ENCODE measurements at regions not wholly inside any gene's neighbourhood (a gene's known extent, or its start where the extent isn't known, plus 50 kb on each side); places are given as distances from the start of the nearest gene placed in this dataset.
A peak's percentile ranks its signal among the peaks of the same experiment; 100 is the strongest.
"Not testable (repeated sequence)": the region's sequence is repeated elsewhere in the genome, so short reads cannot be mapped to it uniquely, and the experiment has no call there.

GRCh38 chr5:44756097-44756496, 52.6 kb upstream of the MRPS30 start:
- not testable (repeated sequence) for H3K4me3 ChIP-seq (ENCODE audit: low read depth, low read length); H3K27me3 ChIP-seq (ENCODE audit: control insufficient read depth, insufficient read depth, low read length); H3K27ac ChIP-seq (ENCODE audit: low read depth, low read length); H3K36me3 ChIP-seq (ENCODE audit: control insufficient read depth, insufficient read depth, low read length); H3K9ac ChIP-seq (ENCODE audit: low read length); H3K9me3 ChIP-seq (ENCODE audit: control insufficient read depth, insufficient read depth, low read depth, low read length); H3K4me1 ChIP-seq (ENCODE audit: control insufficient read depth, insufficient read depth, low read length)

DNA sequence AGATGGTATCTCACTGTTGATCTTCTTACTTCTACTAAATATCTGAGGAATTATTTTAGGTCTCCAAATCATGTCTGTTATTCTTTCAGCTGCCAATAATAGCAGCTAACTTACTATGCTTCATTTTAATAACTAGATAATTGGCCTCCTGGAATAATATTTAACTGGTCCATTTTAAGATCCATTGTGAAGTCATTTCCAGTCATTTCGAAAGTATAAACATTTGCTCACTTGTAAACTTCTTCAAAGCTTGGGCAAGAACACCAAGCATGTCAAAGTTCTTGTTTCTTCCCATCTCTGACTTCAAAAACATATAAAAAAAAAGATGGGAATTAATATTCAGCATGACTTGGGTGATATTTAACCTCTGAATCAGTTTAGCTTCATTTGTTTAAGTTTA, 61.4 kb upstream of the MRPS30 start:
- no peak overlapping the region for H3K4me3 ChIP-seq (ENCODE audit: low read depth, low read length)
- H3K27ac ChIP-seq (ENCODE audit: low read depth, low read length) = no peak overlapping the region
- H3K4me1 ChIP-seq (ENCODE audit: control insufficient read depth, insufficient read depth, low read length) = no peaks in the 10 kb centered on the region
- H3K9ac ChIP-seq (ENCODE audit: low read length) = no peak overlapping the region
- H3K27me3 ChIP-seq (ENCODE audit: control insufficient read depth, insufficient read depth, low read length) = no peaks in the 10 kb centered on the region
- H3K36me3 ChIP-seq (ENCODE audit: control insufficient read depth, insufficient read depth, low read length) = no peaks in the 10 kb centered on the region
- 0 out of 2 replicates have a peak, but pooled peaks cover under 1% of the 10 kb centered on the region for H3K9me3 ChIP-seq (ENCODE audit: control insufficient read depth, insufficient read depth, low read depth, low read length)

DNA sequence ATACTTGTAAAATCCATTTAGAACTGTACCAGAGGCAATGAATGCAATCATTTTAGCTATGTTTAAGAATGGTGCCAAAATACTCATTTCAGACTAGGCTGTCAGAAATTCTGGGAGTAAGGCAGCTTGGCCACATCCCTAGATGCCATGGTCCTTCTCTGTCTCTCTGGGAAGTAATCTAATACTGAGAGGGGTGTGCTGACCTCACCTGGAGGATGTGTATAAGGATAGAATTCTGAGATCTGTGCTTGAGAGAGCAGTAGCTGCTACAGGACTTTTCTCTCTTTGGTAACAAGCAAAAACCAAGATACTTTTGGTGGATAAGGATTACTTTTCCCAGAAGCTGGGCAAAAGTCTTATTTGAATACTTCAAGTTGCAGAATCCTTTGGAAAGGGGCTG, 68.1 kb upstream of the MRPS30 start:
- Histone ChIP-seq H3K27ac (ENCODE audit: low read depth, low read length) (no peak overlapping the region), H3K9me3 (ENCODE audit: control insufficient read depth, insufficient read depth, low read depth, low read length) (no peaks in the 10 kb centered on the region), H3K9ac (ENCODE audit: low read length) (no peak overlapping the region), H3K36me3 (ENCODE audit: control insufficient read depth, insufficient read depth, low read length) (no peaks in the 10 kb centered on the region), H3K4me1 (ENCODE audit: control insufficient read depth, insufficient read depth, low read length) (no peaks in the 10 kb centered on the region), H3K27me3 (ENCODE audit: control insufficient read depth, insufficient read depth, low read length) (no peaks in the 10 kb centered on the region), H3K4me3 (ENCODE audit: low read depth, low read length) (no peak overlapping the region)

DNA sequence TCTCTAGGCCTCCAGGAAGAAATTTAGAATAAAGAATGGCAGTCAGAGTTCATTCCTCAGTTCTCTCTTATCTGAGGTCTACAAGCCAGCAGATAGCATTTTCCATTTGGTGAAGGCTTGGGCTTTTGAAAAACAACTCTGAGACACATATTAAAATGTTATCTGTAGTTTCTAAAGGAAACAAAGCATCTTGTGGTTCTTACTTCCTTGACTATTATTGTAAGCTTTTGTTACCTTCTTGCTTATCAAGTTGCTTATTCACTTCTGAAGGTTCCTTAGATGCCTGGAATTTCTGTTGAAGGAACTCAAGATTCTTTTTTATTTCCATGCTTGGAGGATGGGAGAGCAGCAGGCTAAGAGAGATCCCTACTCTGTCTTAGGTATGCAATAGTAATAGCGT, 79.2 kb upstream of the MRPS30 start:
- peaks cover 19% of the 10 kb centered on the region for H3K4me1 ChIP-seq (ENCODE audit: control insufficient read depth, insufficient read depth, low read length)
- no peaks in the 10 kb centered on the region for H3K36me3 ChIP-seq (ENCODE audit: control insufficient read depth, insufficient read depth, low read length)
- H3K27me3 ChIP-seq (ENCODE audit: control insufficient read depth, insufficient read depth, low read length) = no peaks in the 10 kb centered on the region
- H3K27ac ChIP-seq (ENCODE audit: low read depth, low read length) = peak overlapping the region; percentile 73; the same call in 1 of the 2 replicates
- H3K4me3 ChIP-seq (ENCODE audit: low read depth, low read length) = no peak overlapping the region
- H3K9ac ChIP-seq (ENCODE audit: low read length) = peak overlapping the region; percentile 34
- peaks cover 5% of the 10 kb centered on the region; the same call in 1 of the 2 replicates for H3K9me3 ChIP-seq (ENCODE audit: control insufficient read depth, insufficient read depth, low read depth, low read length)

- H3K36me3 ChIP-seq (ENCODE audit: control insufficient read depth, insufficient read depth, low read length) = no peaks in the 10 kb centered on the region
- no peak overlapping the region for H3K4me3 ChIP-seq (ENCODE audit: low read depth, low read length)
- H3K27me3 ChIP-seq (ENCODE audit: control insufficient read depth, insufficient read depth, low read length) = no peaks in the 10 kb centered on the region
- peaks cover 19% of the 10 kb centered on the region for H3K4me1 ChIP-seq (ENCODE audit: control insufficient read depth, insufficient read depth, low read length)
- no peaks in the 10 kb centered on the region for H3K9me3 ChIP-seq (ENCODE audit: control insufficient read depth, insufficient read depth, low read depth, low read length)
- H3K27ac ChIP-seq (ENCODE audit: low read depth, low read length) = peak overlapping the region; percentile 20; the same call in 1 of the 2 replicates
- H3K9ac ChIP-seq (ENCODE audit: low read length) = no peak overlapping the region
These were observed 81.6 kb upstream of the MRPS30 start for GRCh38 chr5:44727100-44727499.

DNA sequence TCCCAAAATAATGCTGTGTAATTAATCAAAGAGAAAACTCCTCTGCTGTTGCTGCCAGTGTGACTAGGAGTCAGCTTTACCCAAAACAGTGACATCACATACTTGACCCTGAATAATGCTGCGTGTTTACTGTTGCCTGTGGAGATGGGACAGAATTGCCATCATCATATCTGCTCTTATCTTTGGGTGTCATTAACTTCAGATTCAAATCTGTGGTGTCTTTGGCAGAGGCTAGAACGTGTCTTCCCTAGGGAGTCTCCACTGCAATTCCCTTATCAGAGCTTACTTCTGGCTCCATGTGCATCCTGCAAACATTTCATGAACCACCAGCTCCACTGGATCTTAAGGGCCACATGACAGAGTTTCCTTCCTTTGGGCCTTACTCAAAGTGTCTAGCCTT, 88.9 kb upstream of the MRPS30 start:
- Histone ChIP-seq H3K27ac (ENCODE audit: low read depth, low read length) (no peak overlapping the region), H3K4me1 (ENCODE audit: control insufficient read depth, insufficient read depth, low read length) (no peaks in the 10 kb centered on the region), H3K27me3 (ENCODE audit: control insufficient read depth, insufficient read depth, low read length) (no peaks in the 10 kb centered on the region), H3K4me3 (ENCODE audit: low read depth, low read length) (no peak overlapping the region), H3K9me3 (ENCODE audit: control insufficient read depth, insufficient read depth, low read depth, low read length) (no peaks in the 10 kb centered on the region), H3K36me3 (ENCODE audit: control insufficient read depth, insufficient read depth, low read length) (no peaks in the 10 kb centered on the region), H3K9ac (ENCODE audit: low read length) (no peak overlapping the region)

DNA sequence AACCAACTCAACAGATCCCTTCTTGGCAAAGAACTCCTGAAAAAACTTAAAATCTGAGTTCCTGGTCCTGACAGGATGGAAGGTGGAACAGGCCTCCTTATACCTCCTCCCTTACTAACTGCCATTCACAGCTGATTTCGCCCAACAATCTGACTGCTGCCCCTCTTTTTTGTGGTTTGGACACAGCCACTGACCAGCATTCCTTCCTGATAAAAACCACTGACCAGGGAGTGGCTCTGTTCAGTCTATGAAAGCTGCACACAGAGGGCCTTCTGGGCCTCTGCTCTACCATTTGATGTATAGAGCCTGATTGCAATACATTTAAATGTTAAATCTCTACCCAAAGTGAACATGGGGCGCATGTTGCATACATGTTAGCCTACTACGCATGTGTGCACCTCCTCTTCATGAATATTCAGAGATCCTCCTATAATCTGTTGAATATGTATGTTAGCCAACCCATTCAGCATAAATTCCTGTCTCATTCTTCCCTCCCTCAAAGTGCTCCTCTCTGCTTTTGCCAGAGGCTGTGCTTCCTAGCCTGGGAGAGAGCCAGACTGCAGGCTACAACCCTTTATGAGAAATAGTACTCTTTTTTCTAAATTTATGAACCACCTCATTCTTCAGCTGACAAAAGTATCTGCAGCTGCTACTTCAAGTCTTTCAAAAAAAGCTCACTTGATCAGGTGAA, 93.7 kb upstream of the MRPS30 start:
- Histone ChIP-seq H3K4me1 (ENCODE audit: control insufficient read depth, insufficient read depth, low read length) (no peaks in the 10 kb centered on the region), H3K9me3 (ENCODE audit: control insufficient read depth, insufficient read depth, low read depth, low read length) (no peaks in the 10 kb centered on the region), H3K9ac (ENCODE audit: low read length) (no peak overlapping the region), H3K4me3 (ENCODE audit: low read depth, low read length) (no peak overlapping the region), H3K27ac (ENCODE audit: low read depth, low read length) (no peak overlapping the region), H3K27me3 (ENCODE audit: control insufficient read depth, insufficient read depth, low read length) (no peaks in the 10 kb centered on the region), H3K36me3 (ENCODE audit: control insufficient read depth, insufficient read depth, low read length) (no peaks in the 10 kb centered on the region)

DNA sequence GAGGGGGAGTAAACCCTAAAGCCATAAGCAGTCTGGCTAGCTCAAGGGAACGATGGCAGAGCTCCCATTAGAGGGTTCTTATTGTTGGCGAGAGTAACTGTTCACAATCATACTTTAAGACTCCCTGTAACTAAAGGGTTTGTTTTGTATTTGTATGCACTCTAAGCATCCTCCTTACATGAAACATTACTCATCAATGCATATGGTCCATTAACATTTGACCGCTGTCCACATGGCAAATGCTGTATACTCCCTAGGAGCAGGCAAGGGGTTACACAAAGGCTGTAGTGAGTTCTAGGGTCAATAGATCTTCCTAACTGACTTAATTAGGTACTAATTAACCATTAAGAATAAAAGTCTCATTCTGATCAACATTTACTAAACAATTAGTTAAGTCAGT, 95.3 kb upstream of the MRPS30 start:
- Histone ChIP-seq H3K4me1 (ENCODE audit: control insufficient read depth, insufficient read depth, low read length) (no peaks in the 10 kb centered on the region), H3K9me3 (ENCODE audit: control insufficient read depth, insufficient read depth, low read depth, low read length) (no peaks in the 10 kb centered on the region), H3K36me3 (ENCODE audit: control insufficient read depth, insufficient read depth, low read length) (no peaks in the 10 kb centered on the region), H3K27ac (ENCODE audit: low read depth, low read length) (no peak overlapping the region), H3K27me3 (ENCODE audit: control insufficient read depth, insufficient read depth, low read length) (no peaks in the 10 kb centered on the region), H3K9ac (ENCODE audit: low read length) (no peak overlapping the region), H3K4me3 (ENCODE audit: low read depth, low read length) (no peak overlapping the region)

- Histone ChIP-seq H3K27me3 (ENCODE audit: control insufficient read depth, insufficient read depth, low read length) (no peaks in the 10 kb centered on the region), H3K9ac (ENCODE audit: low read length) (no peak overlapping the region), H3K36me3 (ENCODE audit: control insufficient read depth, insufficient read depth, low read length) (no peaks in the 10 kb centered on the region), H3K4me3 (ENCODE audit: low read depth, low read length) (no peak overlapping the region), H3K4me1 (ENCODE audit: control insufficient read depth, insufficient read depth, low read length) (no peaks in the 10 kb centered on the region), H3K9me3 (ENCODE audit: control insufficient read depth, insufficient read depth, low read depth, low read length) (peaks cover 2% of the 10 kb centered on the region; the same call in 1 of the 2 replicates), H3K27ac (ENCODE audit: low read depth, low read length) (no peak overlapping the region)
These were observed 96.8 kb upstream of the MRPS30 start for GRCh38 chr5:44711901-44712300.

GRCh38 chr5:44708602-44709001, 100.1 kb upstream of the MRPS30 start:
- H3K27ac ChIP-seq (ENCODE audit: low read depth, low read length) = no peak overlapping the region
- no peaks in the 10 kb centered on the region for H3K4me1 ChIP-seq (ENCODE audit: control insufficient read depth, insufficient read depth, low read length)
- H3K9me3 ChIP-seq (ENCODE audit: control insufficient read depth, insufficient read depth, low read depth, low read length) = peaks cover 2% of the 10 kb centered on the region; the same call in 1 of the 2 replicates
- no peak overlapping the region for H3K9ac ChIP-seq (ENCODE audit: low read length)
- H3K36me3 ChIP-seq (ENCODE audit: control insufficient read depth, insufficient read depth, low read length) = no peaks in the 10 kb centered on the region
- no peak overlapping the region for H3K4me3 ChIP-seq (ENCODE audit: low read depth, low read length)
- H3K27me3 ChIP-seq (ENCODE audit: control insufficient read depth, insufficient read depth, low read length) = no peaks in the 10 kb centered on the region

- Histone ChIP-seq H3K27me3 (ENCODE audit: control insufficient read depth, insufficient read depth, low read length) (no peaks in the 10 kb centered on the region), H3K27ac (ENCODE audit: low read depth, low read length) (no peak overlapping the region), H3K9ac (ENCODE audit: low read length) (no peak overlapping the region), H3K4me1 (ENCODE audit: control insufficient read depth, insufficient read depth, low read length) (no peaks in the 10 kb centered on the region), H3K9me3 (ENCODE audit: control insufficient read depth, insufficient read depth, low read depth, low read length) (peaks cover 2% of the 10 kb centered on the region; the same call in 1 of the 2 replicates), H3K4me3 (ENCODE audit: low read depth, low read length) (no peak overlapping the region), H3K36me3 (ENCODE audit: control insufficient read depth, insufficient read depth, low read length) (no peaks in the 10 kb centered on the region)
These were observed 101.0 kb upstream of the MRPS30 start for GRCh38 chr5:44707721-44708120.

Data from HUES6 (cell line).